Endothelial cell of umbilical vein (primary cell): ENCODE measurements at regions not wholly inside any gene's neighbourhood (a gene's known extent, or its start where the extent isn't known, plus 50 kb on each side); places are given as distances from the start of the nearest gene placed in this dataset.
A peak's percentile ranks its signal among the peaks of the same experiment; 100 is the strongest.

Experiments
- BruUV-seq: library from RNA; stranded (reverse); fragments of 400-500 nt; replicated peaks from 2 replicates; lab custom pipeline; 2021; lab: Mats Ljungman, UMichigan
- CTCF ChIA-PET: fragments of 300-600, 350-600 bp; sonication (Branson Sonifier 250); formaldehyde crosslinking; loops from one replicate; lab custom pipeline; 2021; ENCODE audit warnings: antibody characterized with exemption, inconsistent platforms; lab: Charles Lee
- POLR2A ChIA-PET: fragments of 300-600, 350-600 bp; sonication (Branson Sonifier 250); formaldehyde crosslinking; loops from one replicate; lab custom pipeline; 2021; ENCODE audit warnings: antibody characterized with exemption, inconsistent platforms; lab: Charles Lee
- DNase-seq: peaks from one replicate; pipeline ENCODE4 v3.0.0-alpha.2; 2011; ENCODE audit warnings: low read depth, low spot score
- FAIRE-seq: peaks from 2 replicates; lab custom pipeline; 2011; peaks lifted over from hg19 to GRCh38; lab: Jason Lieb, UNC
- H2AFZ ChIP-seq: 2 replicates; pipeline ENCODE4 v1.6.0; 2012; ENCODE audit warnings: low read depth, low read length, control low read depth, inconsistent platforms
- H3K27ac ChIP-seq: 2 replicates; pipeline ENCODE4 v1.5.1; 2011; ENCODE audit warnings: low read depth, mild to moderate bottlenecking, control low read depth, low read length, moderate library complexity; ENCODE audit not compliant: insufficient read depth
- H3K27me3 ChIP-seq, 2 experiments: 2 replicates each; pipeline versions ENCODE4 v1.6.0 to v1.6.1; 2011; ENCODE audit warnings: low read length in 2 of 2, mixed read lengths in 1 of 2; ENCODE audit not compliant: control insufficient read depth in 2 of 2, insufficient read depth in 2 of 2
- H3K36me3 ChIP-seq, 2 experiments: 2 replicates in 1 of 2; 3 replicates in 1 of 2; pipeline ENCODE4 v1.5.1; 2011; ENCODE audit warnings: low read length in 2 of 2, mild to moderate bottlenecking in 1 of 2, moderate library complexity in 1 of 2; ENCODE audit not compliant: control insufficient read depth in 2 of 2, insufficient read depth in 2 of 2; ENCODE audit errors: extremely low read depth in 1 of 2
- H3K4me1 ChIP-seq: 3 replicates; pipeline ENCODE4 v1.5.1; 2011; ENCODE audit warnings: mild to moderate bottlenecking, low read length; ENCODE audit not compliant: control insufficient read depth, insufficient read depth; ENCODE audit errors: extremely low read depth
- H3K4me2 ChIP-seq: 2 replicates; pipeline ENCODE4 v1.6.1; 2011; ENCODE audit warnings: low read length, control low read depth, mixed read lengths; ENCODE audit not compliant: insufficient read depth
- H3K4me3 ChIP-seq, 3 experiments: fragments of 200-600 bp in 1 of 3; sonication (generic), shearing (Covaris generic) in 1 of 3; replicated peaks in 1 of 3; 2 replicates each; pipeline ENCODE4 v1.5.1; 2011 to 2016; ENCODE audit warnings: control low read depth in 3 of 3, low read length in 3 of 3, mild to moderate bottlenecking in 2 of 3, inconsistent platforms in 1 of 3, low read depth in 1 of 3, moderate library complexity in 1 of 3; ENCODE audit not compliant: insufficient read depth in 1 of 3
- H3K79me2 ChIP-seq: 2 replicates; pipeline ENCODE4 v1.6.0; 2012; ENCODE audit warnings: low read length, inconsistent platforms; ENCODE audit not compliant: control insufficient read depth, insufficient read depth
- H3K9ac ChIP-seq: replicated peaks from 2 replicates; pipeline ENCODE3; 2011; ENCODE audit warnings: low read length, control low read depth; ENCODE audit not compliant: insufficient read depth; ENCODE audit errors: extremely low read depth
- H3K9me1 ChIP-seq: replicated peaks from 3 replicates; pipeline ENCODE4 v1.6.0; 2011; ENCODE audit warnings: mild to moderate bottlenecking, low read length; ENCODE audit not compliant: control insufficient read depth, insufficient read depth; ENCODE audit errors: extremely low read depth
- H3K9me3 ChIP-seq: replicated peaks from 2 replicates; pipeline ENCODE4 v1.5.1; 2012; ENCODE audit warnings: low read length, inconsistent platforms; ENCODE audit not compliant: control insufficient read depth, insufficient read depth
- H4K20me1 ChIP-seq: replicated peaks from 2 replicates; pipeline ENCODE3; 2011; ENCODE audit warnings: mild to moderate bottlenecking, low read length; ENCODE audit not compliant: control insufficient read depth, insufficient read depth; ENCODE audit errors: extremely low read depth
- CTCF ChIP-seq, 2 donors: IDR thresholded peaks; 1 replicate in 1 of 2; 2 replicates in 1 of 2; pipeline ENCODE4 v1.5.1; 2011; ENCODE audit warnings: low read length in 2 of 2, mild to moderate bottlenecking in 2 of 2, moderate library complexity in 2 of 2, control low read depth in 1 of 2, inconsistent platforms in 1 of 2, low read depth in 1 of 2; ENCODE audit not compliant: insufficient read depth in 1 of 2; ENCODE audit errors: extremely low read depth in 1 of 2
- EZH2 ChIP-seq: IDR thresholded peaks from 2 replicates; pipeline ENCODE4 v1.6.1; 2012; ENCODE audit warnings: borderline replicate concordance, low read depth, mild to moderate bottlenecking, moderate library complexity, low read length, inconsistent platforms; ENCODE audit not compliant: severe bottlenecking
- FOS ChIP-seq: IDR thresholded peaks from 2 replicates; pipeline ENCODE4 v1.6.1; 2011; ENCODE audit warnings: mild to moderate bottlenecking, low read length, moderate library complexity, borderline replicate concordance; ENCODE audit not compliant: insufficient read depth
- GATA2 ChIP-seq: IDR thresholded peaks from 2 replicates; pipeline ENCODE4 v1.7.0; 2011; ENCODE audit warnings: low read depth, mild to moderate bottlenecking, moderate library complexity, mixed read lengths, low read length; ENCODE audit not compliant: insufficient read length, insufficient read depth
- JUN ChIP-seq: IDR thresholded peaks from 2 replicates; pipeline ENCODE4 v1.6.1; 2011; ENCODE audit warnings: borderline replicate concordance, low read depth; ENCODE audit not compliant: insufficient read length, insufficient read depth
- MAX ChIP-seq: IDR thresholded peaks from 2 replicates; pipeline ENCODE4 v1.6.1; 2011; ENCODE audit not compliant: insufficient read depth, insufficient read length
- MYC ChIP-seq: IDR thresholded peaks from one replicate; pipeline ENCODE4 v1.6.1; 2011; ENCODE audit warnings: mild to moderate bottlenecking, low read depth, low read length
- POLR2A ChIP-seq: IDR thresholded peaks from 2 replicates; pipeline ENCODE4 v1.6.1; 2012; ENCODE audit warnings: low read depth, mild to moderate bottlenecking, control low read depth, low read length
- POLR2AphosphoS5 ChIP-seq: IDR thresholded peaks from 2 replicates; pipeline ENCODE4 v1.6.1; 2012; ENCODE audit warnings: low read depth, mild to moderate bottlenecking, control low read depth, low read length, moderate library complexity; ENCODE audit not compliant: insufficient read depth
- dilution Hi-C: fragments of 300-500 bp; cut with MboI; formaldehyde crosslinking; loops from one replicate; pipeline ENCODE4 v1.15.0; 2019; ENCODE audit warnings: low sequenced_read_pairs; ENCODE audit not compliant: extremely low pct_ligation_motif_present
- intact Hi-C: fragments of 100-400 bp; cut with micrococcal nuclease; formaldehyde crosslinking; loops from one replicate; pipeline ENCODE4 v1.10.0; 2022

GRCh38 chr4:26081795-26082498 is 167.9 kb downstream of the SMIM20 start:
- TF ChIP-seq CTCF (IDR thresholded peaks at IDR 0.05; ENCODE audit: extremely low read depth in 1 of 2, insufficient read depth in 1 of 2, low read depth in 1 of 2, low read length in 2 of 2) = peak; percentile 46 to 51
- TF ChIP-seq EZH2 = no peak
- no peaks in the 10 kb centered on the region for H3K9me3 ChIP-seq
- no peaks in the 10 kb centered on the region for H3K36me3 ChIP-seq
- H3K4me1 ChIP-seq = no peaks in the 10 kb centered on the region
- H3K79me2 ChIP-seq = no peaks in the 10 kb centered on the region
- H3K9me1 ChIP-seq = no peaks in the 10 kb centered on the region
- no peaks in the 10 kb centered on the region for H4K20me1 ChIP-seq
- intact Hi-C loops = loop anchor here (1.0 to 2.0 kb wide), 2 partner anchors 237 to 328 kb away; no protein-coding TSS in a partner anchor
- FAIRE-seq (peak; percentile 85), DNase-seq (peak; percentile 58)
- no peak overlapping the region for H3K9ac ChIP-seq
- peaks cover 0 to 2% of the 10 kb centered on the region in 2 experiments for H3K27me3 ChIP-seq
- POLR2A ChIA-PET = no interaction called here
- CTCF ChIA-PET = interaction anchor here (0.6 to 3.5 kb wide), 31 partner anchors 7 to 928 kb away, joined by 3 to 63 read pairs (median 4); no protein-coding TSS in a partner anchor
- H3K4me3 ChIP-seq = no peak overlapping the region
- H3K4me2 ChIP-seq = no peak overlapping the region
- BruUV-seq = no TSS peak
- dilution Hi-C loops = no loop called here
- no peak overlapping the region for H3K27ac ChIP-seq
- no peak overlapping the region for H2AFZ ChIP-seq

- POLR2A ChIA-PET = no interaction called here
- intact Hi-C loops = loop anchor here (1.0 to 2.0 kb wide), 2 partner anchors 236 to 328 kb away; no protein-coding TSS in a partner anchor
Observed at GRCh38 chr4:26082565-26082964, 168.5 kb downstream of the SMIM20 start.

More at GRCh38 chr4:26082565-26082964, 168.5 kb downstream of the SMIM20 start:
- H3K9me3 ChIP-seq = no peaks in the 10 kb centered on the region
- DNase-seq (no peak), FAIRE-seq (no peak)
- no peaks in the 10 kb centered on the region for H3K36me3 ChIP-seq
- no peak overlapping the region for H2AFZ ChIP-seq
- CTCF ChIA-PET = interaction anchor here (0.6 to 3.5 kb wide), 31 partner anchors 8 to 928 kb away, joined by 3 to 63 read pairs (median 4); no protein-coding TSS in a partner anchor
- BruUV-seq = no TSS peak
- H3K79me2 ChIP-seq = no peaks in the 10 kb centered on the region
- no peak overlapping the region for H3K4me2 ChIP-seq
- dilution Hi-C loops = no loop called here
- H3K4me1 ChIP-seq = no peaks in the 10 kb centered on the region
- H4K20me1 ChIP-seq = no peaks in the 10 kb centered on the region
- TF ChIP-seq JUN (no peak), MYC (no peak), FOS (no peak), POLR2AphosphoS5 (no peak), POLR2A (no peak), GATA2 (no peak), CTCF (IDR thresholded peaks at IDR 0.05; ENCODE audit: extremely low read depth in 1 of 2, insufficient read depth in 1 of 2, low read depth in 1 of 2, low read length in 2 of 2) (no peak), MAX (no peak), EZH2 (no peak)
- no peak overlapping the region for H3K4me3 ChIP-seq
- H3K27me3 ChIP-seq = peaks cover 0 to 2% of the 10 kb centered on the region in 2 experiments
- H3K9ac ChIP-seq = no peak overlapping the region
- no peaks in the 10 kb centered on the region for H3K9me1 ChIP-seq
- no peak overlapping the region for H3K27ac ChIP-seq
